Fibroblast of lung (primary cell): ENCODE measurements at regions not wholly inside any gene's neighbourhood (a gene's known extent, or its start where the extent isn't known, plus 50 kb on each side); places are given as distances from the start of the nearest gene placed in this dataset.

ENCODE experiments used
- DNase-seq, 2 donors: peaks; one replicate each; pipeline versions ENCODE4 v3.0.0 to v3.0.0-alpha.2; 2010; ENCODE audit warnings: low read depth in 2 of 2
- H2AFZ ChIP-seq: 2 replicates; pipeline ENCODE4 v1.5.1; 2012; ENCODE audit warnings: low read length, control low read depth, inconsistent platforms
- H3K27ac ChIP-seq: 2 replicates; pipeline ENCODE4 v1.5.1; 2011; ENCODE audit warnings: low read length, control low read depth; ENCODE audit not compliant: insufficient read depth
- H3K27me3 ChIP-seq: 2 replicates; pipeline ENCODE4 v1.5.1; 2011; ENCODE audit warnings: mild to moderate bottlenecking, low read length; ENCODE audit not compliant: control insufficient read depth, insufficient read depth
- H3K36me3 ChIP-seq: 2 replicates; pipeline ENCODE4 v1.5.1; 2011; ENCODE audit warnings: low read length; ENCODE audit not compliant: control insufficient read depth, insufficient read depth
- H3K4me1 ChIP-seq: 2 replicates; pipeline ENCODE4 v1.5.1; 2011; ENCODE audit warnings: low read length; ENCODE audit not compliant: control insufficient read depth, insufficient read depth; ENCODE audit errors: extremely low read depth
- H3K4me2 ChIP-seq: 2 replicates; pipeline ENCODE4 v1.5.1; 2011; ENCODE audit warnings: low read length, control low read depth; ENCODE audit not compliant: insufficient read depth; ENCODE audit errors: extremely low read depth
- H3K4me3 ChIP-seq, 4 experiments: fragments of 200-600 bp in 1 of 4; sonication (generic) in 1 of 4; replicated peaks in 1 of 4; 2 replicates each; pipeline ENCODE4 v1.5.1; 2011 to 2016; ENCODE audit warnings: low read length in 4 of 4, low read depth in 3 of 4, mild to moderate bottlenecking in 3 of 4, control low read depth in 2 of 4, inconsistent platforms in 1 of 4, mixed read lengths in 1 of 4; ENCODE audit not compliant: insufficient read depth in 1 of 4; ENCODE audit errors: control extremely low read depth in 1 of 4
- H3K79me2 ChIP-seq: 2 replicates; pipeline ENCODE4 v1.5.1; 2012; ENCODE audit warnings: mild to moderate bottlenecking, low read length, inconsistent platforms; ENCODE audit not compliant: control insufficient read depth, insufficient read depth
- H3K9ac ChIP-seq: 2 replicates; pipeline ENCODE4 v1.5.1; 2011; ENCODE audit warnings: mild to moderate bottlenecking, low read length, control low read depth; ENCODE audit not compliant: insufficient read depth
- H3K9me3 ChIP-seq: 2 replicates; pipeline ENCODE4 v1.5.1; 2012; ENCODE audit warnings: low read depth, low read length; ENCODE audit not compliant: control insufficient read depth, insufficient read depth
- H4K20me1 ChIP-seq: 2 replicates; pipeline ENCODE4 v1.5.1; 2011; ENCODE audit warnings: low read length; ENCODE audit not compliant: control insufficient read depth, insufficient read depth; ENCODE audit errors: extremely low read depth
- CTCF ChIP-seq, 2 donors: IDR thresholded peaks in 1 of 2; conservative IDR thresholded peaks in 1 of 2; 1 replicate in 1 of 2; 2 replicates in 1 of 2; pipeline ENCODE4 v1.5.1; 2011 to 2012; ENCODE audit warnings: low read length in 2 of 2, control low read depth in 1 of 2, inconsistent platforms in 1 of 2, low read depth in 1 of 2, mild to moderate bottlenecking in 1 of 2
- EZH2 ChIP-seq: IDR thresholded peaks from 2 replicates; pipeline ENCODE4 v1.5.1; 2012; ENCODE audit warnings: low read length, control low read depth, mild to moderate bottlenecking; ENCODE audit errors: missing control alignments

- Histone ChIP-seq H3K4me2 (no peak overlapping the region), H3K27ac (no peak overlapping the region)
- TF ChIP-seq CTCF (conservative IDR thresholded peaks at IDR 0.05 in 1 of 2, IDR thresholded peaks at IDR 0.05 in 1 of 2; ENCODE audit: low read depth in 1 of 2, low read length in 2 of 2), result no peak
- no peak for TF ChIP-seq EZH2
Measured at GRCh38 chr7:46191296-46191695, 270.2 kb upstream of the IGFBP3 start.

GRCh38 chr7:46189255-46189790, 268.3 kb upstream of the IGFBP3 start:
- TF ChIP-seq CTCF (conservative IDR thresholded peaks at IDR 0.05 in 1 of 2, IDR thresholded peaks at IDR 0.05 in 1 of 2; ENCODE audit: low read depth in 1 of 2, low read length in 2 of 2) (no peak), EZH2 (no peak)
- Histone ChIP-seq H3K4me2 (no peak overlapping the region), H3K4me1 (no peaks in the 10 kb centered on the region), H3K27me3 (no peaks in the 10 kb centered on the region), H3K9ac (no peak overlapping the region), H3K9me3 (no peaks in the 10 kb centered on the region), H4K20me1 (no peaks in the 10 kb centered on the region), H3K27ac (no peak overlapping the region), H2AFZ (no peak overlapping the region), H3K4me3 (no peak overlapping the region), H3K36me3 (no peaks in the 10 kb centered on the region), H3K79me2 (no peaks in the 10 kb centered on the region)
- peak in 1 of 2 donors; percentile 8 for DNase-seq

More at GRCh38 chr7:46191296-46191695, 270.2 kb upstream of the IGFBP3 start:
- Histone ChIP-seq H3K79me2 (no peaks in the 10 kb centered on the region), H3K9ac (no peak overlapping the region), H3K36me3 (no peaks in the 10 kb centered on the region), H2AFZ (no peak overlapping the region), H3K27me3 (no peaks in the 10 kb centered on the region), H3K4me3 (no peak overlapping the region), H3K9me3 (no peaks in the 10 kb centered on the region), H4K20me1 (no peaks in the 10 kb centered on the region), H3K4me1 (no peaks in the 10 kb centered on the region)
- no peak for DNase-seq

GRCh38 chr7:46186131-46186530, 265.1 kb upstream of the IGFBP3 start:
- Histone ChIP-seq H3K9me3 (no peaks in the 10 kb centered on the region), H4K20me1 (no peaks in the 10 kb centered on the region), H3K27me3 (no peaks in the 10 kb centered on the region), H3K36me3 (no peaks in the 10 kb centered on the region), H3K27ac (no peak overlapping the region), H3K4me1 (no peaks in the 10 kb centered on the region), H3K4me3 (no peak overlapping the region), H3K9ac (no peak overlapping the region), H2AFZ (no peak overlapping the region), H3K79me2 (no peaks in the 10 kb centered on the region), H3K4me2 (no peak overlapping the region)
- no peak for TF ChIP-seq CTCF (conservative IDR thresholded peaks at IDR 0.05 in 1 of 2, IDR thresholded peaks at IDR 0.05 in 1 of 2; ENCODE audit: low read depth in 1 of 2, low read length in 2 of 2)
- TF ChIP-seq EZH2, result no peak
- DNase-seq, result no peak
